Dedifferentiated amniotic fluid mesenchymal stem cell (primary cell): ENCODE measurements at regions not wholly inside any gene's neighbourhood (a gene's known extent, or its start where the extent isn't known, plus 50 kb on each side); places are given as distances from the start of the nearest gene placed in this dataset.
"Not testable (repeated sequence)": the region's sequence is repeated elsewhere in the genome, so short reads cannot be mapped to it uniquely, and the experiment has no call there.

Source experiments
- DNase-seq: peaks from one replicate; pipeline ENCODE4 v3.0.0-alpha.2; 2016; ENCODE audit errors: extremely low spot score

- DNase-seq = no peak
Measured at GRCh38 chr12:93204896-93205295, 172.8 kb upstream of the NUDT4 start.

- DNase-seq = no peak
Measured at GRCh38 chr12:93205361-93205760, 172.4 kb upstream of the NUDT4 start.

GRCh38 chr12:93208011-93208410 is 169.7 kb upstream of the NUDT4 start:
- no peak for DNase-seq

- no peak for DNase-seq
Measured at GRCh38 chr12:93214523-93215289, 163.0 kb upstream of the NUDT4 start.

- DNase-seq = no peak
Measured at GRCh38 chr12:93215290-93215678, 162.4 kb upstream of the NUDT4 start.

GRCh38 chr12:93219947-93220346 is 157.8 kb upstream of the NUDT4 start:
- DNase-seq = no peak

GRCh38 chr12:93221841-93222240 is 155.9 kb upstream of the NUDT4 start:
- no peak for DNase-seq

GRCh38 chr12:93223440-93224426 is 154.0 kb upstream of the NUDT4 start:
- DNase-seq = peak; percentile 39

- DNase-seq = no peak
Measured at GRCh38 chr12:93225094-93225493, 152.6 kb upstream of the NUDT4 start.

- no peak for DNase-seq
Measured at GRCh38 chr12:93226361-93226760, 151.4 kb upstream of the NUDT4 start.

- peak; percentile 97 for DNase-seq
Measured at GRCh38 chr12:93229494-93230325, 148.0 kb upstream of the NUDT4 start.

- DNase-seq = no peak
Measured at GRCh38 chr12:93230326-93230720, 147.4 kb upstream of the NUDT4 start.

GRCh38 chr12:93231938-93232337 is 145.8 kb upstream of the NUDT4 start:
- no peak for DNase-seq

- no peak for DNase-seq
Measured at GRCh38 chr12:93234641-93235040, 143.1 kb upstream of the NUDT4 start.

GRCh38 chr12:93235881-93236280 is 141.8 kb upstream of the NUDT4 start:
- DNase-seq = no peak

GRCh38 chr12:93237235-93237915 is 140.3 kb upstream of the NUDT4 start:
- DNase-seq = no peak

- not testable (repeated sequence) for DNase-seq
Measured at GRCh38 chr12:93238512-93239262, 139.0 kb upstream of the NUDT4 start.

GRCh38 chr12:93239789-93240188 is 137.9 kb upstream of the NUDT4 start:
- DNase-seq = not testable (repeated sequence)

- DNase-seq = no peak
Measured at GRCh38 chr12:93242154-93242972, 135.4 kb upstream of the NUDT4 start.

GRCh38 chr12:93243382-93243688 is 134.4 kb upstream of the NUDT4 start:
- no peak for DNase-seq
